Fibroblast of the conjunctiva (primary cell): ENCODE measurements at regions not wholly inside any gene's neighbourhood (a gene's known extent, or its start where the extent isn't known, plus 50 kb on each side); places are given as distances from the start of the nearest gene placed in this dataset.
"Not testable (repeated sequence)": the region's sequence is repeated elsewhere in the genome, so short reads cannot be mapped to it uniquely, and the experiment has no call there.

Source experiments
- DNase-seq: peaks from one replicate; pipeline ENCODE4 v3.0.0-alpha.2; 2010; ENCODE audit warnings: low read depth

- DNase-seq = no peak
These were observed 105.1 kb upstream of the SIX2 start for GRCh38 chr2:45114221-45114955.

- no peak for DNase-seq
These were observed 103.5 kb upstream of the SIX2 start for GRCh38 chr2:45112750-45113149.

- DNase-seq = no peak
These were observed 95.9 kb upstream of the SIX2 start for GRCh38 chr2:45105050-45105582.

- no peak for DNase-seq
These were observed 95.2 kb upstream of the SIX2 start for GRCh38 chr2:45104429-45104828.

GRCh38 chr2:45103351-45104345 lies 94.4 kb upstream of the SIX2 start:
- no peak for DNase-seq

GRCh38 chr2:45102579-45103117 lies 93.4 kb upstream of the SIX2 start:
- no peak for DNase-seq

GRCh38 chr2:45102141-45102540 lies 92.9 kb upstream of the SIX2 start:
- no peak for DNase-seq

- DNase-seq = no peak
These were observed 87.7 kb upstream of the SIX2 start for GRCh38 chr2:45096996-45097395.

GRCh38 chr2:45096038-45096437 lies 86.8 kb upstream of the SIX2 start:
- not testable (repeated sequence) for DNase-seq

- no peak for DNase-seq
These were observed 84.4 kb upstream of the SIX2 start for GRCh38 chr2:45093663-45094062.

GRCh38 chr2:45093181-45093580 lies 83.9 kb upstream of the SIX2 start:
- no peak for DNase-seq

GRCh38 chr2:45089554-45090261 lies 80.5 kb upstream of the SIX2 start:
- no peak for DNase-seq

GRCh38 chr2:45085487-45085886 lies 76.2 kb upstream of the SIX2 start:
- no peak for DNase-seq

- no peak for DNase-seq
These were observed 75.2 kb upstream of the SIX2 start for GRCh38 chr2:45084361-45085020.

GRCh38 chr2:45083175-45083574 lies 73.9 kb upstream of the SIX2 start:
- DNase-seq = no peak

GRCh38 chr2:45074713-45075112 lies 65.5 kb upstream of the SIX2 start:
- DNase-seq = no peak

GRCh38 chr2:45072862-45073237 lies 63.6 kb upstream of the SIX2 start:
- DNase-seq = no peak

- no peak for DNase-seq
These were observed 63.0 kb upstream of the SIX2 start for GRCh38 chr2:45072064-45072861.

GRCh38 chr2:45070113-45070652 lies 60.9 kb upstream of the SIX2 start:
- DNase-seq = no peak

- no peak for DNase-seq
These were observed 60.4 kb upstream of the SIX2 start for GRCh38 chr2:45069684-45070083.
